Suppressor macrophage treated with lipopolysaccharide for 4 hours (primary cell): ENCODE measurements at regions not wholly inside any gene's neighbourhood (a gene's known extent, or its start where the extent isn't known, plus 50 kb on each side); places are given as distances from the start of the nearest gene placed in this dataset.

Experiments used
- DNase-seq: peaks from one replicate; pipeline ENCODE4 v3.0.0-alpha.2; 2020

GRCh38 chr5:8399471-8399870 lies 530.5 kb downstream of the MTRR start:
- DNase-seq, result no peak

- DNase-seq, result no peak
These were observed 539.3 kb downstream of the MTRR start for GRCh38 chr5:8408258-8408657.

DNA sequence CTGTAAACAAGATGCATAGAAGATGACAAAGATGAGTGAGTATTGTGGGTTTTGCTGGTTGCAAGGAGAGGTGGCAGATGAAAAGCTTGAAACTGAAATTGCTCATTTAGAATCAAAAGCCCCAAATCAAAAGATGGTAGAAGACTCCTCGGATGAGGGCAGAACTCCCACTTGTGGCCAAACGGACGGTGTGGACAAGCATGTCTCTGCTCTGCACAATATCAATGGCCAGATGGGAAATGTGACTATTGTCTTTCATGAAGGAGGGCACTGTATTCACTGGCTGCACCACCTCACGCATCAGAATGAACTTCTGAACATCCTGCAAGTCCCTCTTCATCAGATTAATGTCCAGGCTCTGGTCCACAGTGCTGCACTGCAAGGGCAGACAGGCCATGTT lies 541.7 kb downstream of the MTRR start:
- DNase-seq, result no peak

DNA sequence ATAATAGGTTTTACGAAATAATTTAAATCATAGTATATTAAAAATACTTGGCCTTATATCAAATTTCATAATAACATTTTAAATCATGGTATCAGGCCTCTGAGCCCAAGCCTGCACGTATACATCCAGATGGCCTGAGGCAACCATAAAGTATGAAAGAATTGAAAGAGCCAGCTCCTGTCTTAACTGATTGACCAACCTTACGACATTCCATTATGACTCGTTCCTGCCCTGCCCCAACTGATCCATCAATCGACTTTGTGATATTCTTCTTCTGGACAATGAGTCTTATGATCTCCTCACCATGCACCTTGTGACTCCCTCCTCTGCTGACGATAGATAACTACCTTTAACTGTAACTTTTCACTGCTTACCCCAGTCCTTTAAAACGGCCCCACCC lies 545.0 kb downstream of the MTRR start:
- DNase-seq, result no peak

GRCh38 chr5:8417316-8418048 lies 548.5 kb downstream of the MTRR start:
- DNase-seq, result no peak

GRCh38 chr5:8418049-8418426 lies 549.1 kb downstream of the MTRR start:
- DNase-seq, result no peak

GRCh38 chr5:8429778-8430758 lies 561.1 kb downstream of the MTRR start:
- no peak for DNase-seq

GRCh38 chr5:8434501-8434900 lies 565.6 kb downstream of the MTRR start:
- DNase-seq, result no peak

DNA sequence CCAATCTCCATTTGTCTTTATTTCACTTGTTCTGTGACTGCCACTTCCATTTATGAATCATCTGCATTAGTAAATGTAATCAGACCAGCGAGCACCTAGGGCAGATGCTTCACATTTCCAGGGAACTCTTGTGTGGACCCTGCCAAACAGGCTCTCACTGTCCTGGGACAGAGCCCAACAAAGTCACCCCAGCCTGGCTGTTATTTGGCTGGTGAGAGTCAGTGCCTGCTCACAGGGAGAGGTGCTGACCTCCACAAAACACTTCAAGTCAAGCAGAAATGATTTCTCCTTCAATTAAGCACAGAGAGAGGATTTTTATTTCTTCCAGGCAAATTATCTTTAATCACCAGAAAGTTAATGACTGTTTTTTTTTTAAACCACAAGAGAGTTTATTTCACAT lies 568.0 kb downstream of the MTRR start:
- no peak for DNase-seq

- DNase-seq, result no peak
These were observed 576.2 kb downstream of the MTRR start for GRCh38 chr5:8445139-8445538.

DNA sequence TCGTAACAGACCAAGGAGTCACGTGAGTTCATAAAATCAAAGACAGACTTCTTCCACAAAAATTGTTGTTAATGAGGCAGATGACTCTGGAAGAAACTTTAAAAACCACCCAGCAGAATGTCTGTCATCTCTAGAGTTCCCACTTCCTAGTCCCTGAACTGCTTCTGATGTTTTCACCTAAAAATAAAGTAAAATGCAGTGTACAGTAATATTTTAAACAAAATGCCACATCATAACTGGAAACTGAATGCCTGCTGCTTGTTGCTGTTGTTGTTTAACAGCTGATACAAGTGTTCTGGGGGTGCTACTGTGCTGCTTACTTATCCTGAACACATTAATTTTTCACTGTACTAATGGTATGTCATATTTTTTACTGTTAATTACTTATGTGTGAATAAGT lies 577.2 kb downstream of the MTRR start:
- DNase-seq, result no peak

DNA sequence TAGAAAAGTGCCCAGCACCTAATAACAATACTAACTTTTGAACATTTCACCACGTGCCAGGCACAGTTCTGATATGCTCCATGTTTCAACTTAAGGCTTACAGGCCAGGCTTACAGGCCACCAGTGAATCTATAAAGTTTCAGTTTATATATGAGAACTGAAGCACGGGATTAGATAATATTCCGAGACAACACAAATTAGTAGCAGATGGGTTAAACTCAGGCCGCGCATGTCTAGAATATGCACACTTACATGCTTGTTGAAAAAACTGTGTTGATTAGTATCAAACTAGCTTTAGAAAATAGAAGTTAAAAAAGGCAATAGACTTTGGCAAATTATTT lies 587.9 kb downstream of the MTRR start:
- no peak for DNase-seq

DNA sequence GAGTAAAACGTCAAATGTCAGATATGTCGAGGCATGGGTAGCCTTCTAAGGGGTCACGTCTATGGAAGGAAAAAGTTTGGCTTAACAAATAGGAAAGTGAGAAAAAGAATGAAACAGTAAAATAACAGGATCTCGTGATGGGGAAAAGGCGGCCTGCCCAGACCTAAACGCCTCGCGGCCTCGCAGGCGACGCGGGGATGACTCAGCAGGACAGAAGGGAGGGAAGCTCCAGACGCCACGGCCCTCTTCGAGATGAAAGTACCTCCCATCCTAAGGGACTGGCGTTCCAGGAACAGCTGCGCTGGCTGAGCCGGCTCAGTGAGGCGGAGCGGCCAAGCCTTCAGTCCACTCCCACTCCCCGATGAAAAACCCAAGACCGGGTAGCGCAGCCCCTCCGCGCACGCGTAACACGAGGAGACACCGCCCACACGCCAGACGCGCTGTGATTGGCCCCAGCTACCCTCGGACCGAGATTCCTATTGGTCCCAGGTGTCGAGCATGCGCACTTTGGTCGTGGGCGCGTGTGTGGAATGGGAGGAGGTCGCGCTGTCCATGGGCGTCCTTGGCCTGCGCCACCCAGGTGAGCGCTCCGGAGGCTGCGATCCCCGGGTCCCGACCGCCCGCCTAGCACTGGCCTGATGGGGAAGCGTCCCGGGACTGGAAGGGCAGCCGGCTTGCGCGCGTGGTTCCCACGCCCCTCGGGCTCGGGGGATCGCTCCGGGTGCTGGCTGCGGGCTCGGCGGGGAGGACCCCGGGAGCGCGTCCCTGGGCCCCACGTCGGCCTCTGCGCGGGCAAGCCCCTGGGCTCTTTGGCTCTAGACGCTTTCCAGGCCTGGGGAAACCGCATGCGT lies 588.5 kb downstream of the MTRR start:
- peak; percentile 98 for DNase-seq

- DNase-seq, result peak; percentile 12
These were observed 589.1 kb downstream of the MTRR start for GRCh38 chr5:8458038-8458383.

DNA sequence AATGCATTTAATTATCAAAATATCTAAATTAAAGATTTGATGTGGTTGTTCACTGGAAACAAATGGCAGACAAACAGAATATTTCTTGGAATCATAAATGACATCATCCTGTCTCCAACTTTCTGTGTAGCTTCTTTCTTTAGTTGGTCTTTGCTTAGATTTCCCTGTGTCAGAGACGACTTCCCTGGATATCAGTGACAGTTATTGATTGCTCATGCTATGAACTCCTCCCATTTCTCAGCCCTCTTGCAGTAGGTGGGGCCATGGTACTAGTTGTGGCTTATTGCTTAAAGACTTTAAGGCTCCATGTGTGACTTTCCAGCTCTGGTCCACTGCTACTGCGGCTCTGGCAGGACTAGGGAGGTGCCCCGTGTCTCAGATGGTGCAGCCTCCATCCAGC lies 592.6 kb downstream of the MTRR start:
- DNase-seq, result no peak

DNA sequence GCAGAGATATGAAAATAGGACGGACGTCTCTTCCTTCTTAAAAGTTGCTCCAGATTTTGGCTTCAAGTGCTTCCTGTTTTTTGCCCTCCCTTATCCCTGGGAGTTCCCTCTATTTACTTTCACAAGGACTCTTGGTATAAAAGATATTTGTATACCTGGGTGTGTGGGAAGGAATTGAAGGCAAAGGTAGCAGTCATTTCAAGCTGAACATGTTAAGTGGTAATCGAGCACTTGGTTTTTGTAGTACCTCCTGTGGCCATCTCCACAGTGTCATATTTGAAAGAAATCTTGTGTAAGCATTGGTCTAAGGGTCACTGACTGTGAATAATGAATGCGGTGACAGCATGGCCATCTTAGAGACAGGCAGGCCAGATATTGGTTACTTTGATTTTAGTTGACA lies 593.6 kb downstream of the MTRR start:
- no peak for DNase-seq

DNA sequence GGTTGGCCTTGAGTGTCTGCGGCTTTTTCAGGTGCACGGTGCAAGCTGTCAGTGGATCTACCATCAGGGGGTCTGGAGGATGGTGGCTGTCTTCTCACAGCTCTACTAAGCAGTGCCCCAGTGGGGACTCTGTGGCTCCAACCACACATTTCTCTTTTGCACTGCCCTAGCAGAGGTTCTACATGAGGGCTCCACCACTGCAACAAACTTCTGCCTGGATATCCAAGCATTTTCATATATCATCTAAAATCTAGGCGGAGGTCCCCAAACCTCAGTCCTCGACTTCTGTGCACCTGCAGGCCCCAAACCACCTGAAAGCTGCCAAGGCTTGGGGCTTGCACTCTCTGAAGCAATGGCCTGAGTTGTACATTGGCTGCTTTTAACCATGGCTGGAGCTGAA lies 601.5 kb downstream of the MTRR start:
- DNase-seq, result no peak

DNA sequence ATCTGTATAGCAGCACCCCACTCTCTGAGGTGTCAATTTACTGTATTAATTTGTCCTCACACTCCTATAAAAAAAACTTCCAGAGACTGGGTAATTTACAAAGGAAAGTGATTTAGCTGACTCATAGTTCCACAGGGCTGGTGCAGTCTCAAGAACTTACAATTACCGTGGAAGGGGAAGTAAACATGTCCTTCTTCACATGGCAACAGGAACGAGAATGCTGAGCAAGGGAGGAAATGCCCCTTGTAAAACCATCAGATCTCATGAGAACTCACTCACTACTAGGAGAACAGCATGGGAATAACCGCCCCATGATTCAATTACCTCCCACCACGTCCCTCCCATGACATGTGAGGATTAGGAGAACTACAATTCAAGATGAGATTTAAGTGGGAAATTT lies 602.6 kb downstream of the MTRR start:
- peak; percentile 7 for DNase-seq

DNA sequence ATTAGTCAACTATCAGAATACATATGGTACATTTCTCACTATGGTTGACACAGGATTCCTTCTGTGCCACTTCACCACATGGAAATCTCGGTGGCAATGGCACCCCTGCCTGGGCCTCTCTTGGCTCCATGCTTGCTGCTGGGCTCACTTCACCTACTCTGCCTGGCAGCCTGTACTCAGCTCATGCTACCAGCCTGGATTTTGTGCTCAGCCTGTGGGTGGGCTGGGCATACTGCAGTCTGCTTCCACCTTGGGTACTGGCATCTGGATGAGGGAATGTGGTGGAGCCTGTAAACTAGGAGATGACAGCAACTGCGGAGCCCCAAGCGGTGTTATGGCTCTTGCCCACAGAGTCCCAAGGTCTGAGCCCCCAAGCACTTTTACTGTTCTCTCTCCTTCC lies 604.1 kb downstream of the MTRR start:
- DNase-seq, result no peak

- no peak for DNase-seq
These were observed 605.0 kb downstream of the MTRR start for GRCh38 chr5:8473827-8474568.

DNA sequence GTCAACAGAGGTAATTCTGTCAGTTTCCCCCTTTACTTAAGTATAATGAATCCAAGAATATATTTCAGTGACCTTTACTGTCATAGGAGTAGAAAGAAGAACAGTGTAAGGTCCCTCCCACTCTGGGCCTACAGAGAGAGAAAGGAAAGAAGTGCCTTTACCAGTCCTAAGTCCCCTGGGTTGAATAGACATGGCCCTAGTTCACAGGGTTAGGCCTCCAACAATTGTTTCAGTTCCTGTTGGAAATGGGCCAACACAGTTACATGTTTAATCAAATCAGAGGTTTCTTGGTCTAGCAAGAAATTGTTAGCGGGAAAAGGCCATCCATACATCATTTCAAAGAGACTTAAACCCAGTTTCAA lies 605.6 kb downstream of the MTRR start:
- no peak for DNase-seq

GRCh38 chr5:8478326-8478725 lies 609.4 kb downstream of the MTRR start:
- DNase-seq, result no peak

DNA sequence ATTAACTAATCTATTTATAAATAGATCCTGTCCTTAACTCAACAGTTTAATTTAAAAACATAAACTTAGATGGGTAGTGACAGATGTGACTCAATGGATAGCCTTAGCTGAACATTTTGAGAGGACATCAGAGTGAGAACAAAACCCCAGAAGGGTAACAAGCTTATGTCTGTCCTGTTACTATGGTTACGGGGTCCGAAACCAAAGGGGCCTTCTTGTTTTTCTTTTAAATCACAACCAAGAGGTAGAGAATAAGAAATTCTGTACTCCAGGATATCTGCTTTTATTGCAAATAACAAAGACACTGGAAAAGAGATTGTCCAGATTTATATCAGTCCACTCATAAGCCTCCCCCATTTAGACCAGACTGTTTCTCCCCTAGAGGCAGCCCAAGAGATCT lies 612.1 kb downstream of the MTRR start:
- DNase-seq, result no peak
